Mesenchymal stem cell (in vitro differentiated cells and primary cell): ENCODE measurements at regions not wholly inside any gene's neighbourhood (a gene's known extent, or its start where the extent isn't known, plus 50 kb on each side); places are given as distances from the start of the nearest gene placed in this dataset.
"Not testable (repeated sequence)": the region's sequence is repeated elsewhere in the genome, so short reads cannot be mapped to it uniquely, and the experiment has no call there.

Experiments
- DNase-seq: peaks from one replicate; pipeline ENCODE4 v3.0.0-alpha.2; 2013
- H2AFZ ChIP-seq: one replicate; pipeline ENCODE4 v1.6.1; 2013; ENCODE audit warnings: low read depth, mild to moderate bottlenecking, control low read depth, inconsistent platforms, low read length, moderate library complexity
- H2AK5ac ChIP-seq: 2 replicates; pipeline ENCODE4 v1.6.1; 2013; ENCODE audit warnings: low read length, moderate library complexity, mild to moderate bottlenecking, inconsistent platforms; ENCODE audit not compliant: severe bottlenecking
- H2BK120ac ChIP-seq: one replicate; pipeline ENCODE4 v1.6.1; 2013; ENCODE audit warnings: low read depth, mild to moderate bottlenecking, inconsistent platforms, low read length, moderate library complexity
- H2BK12ac ChIP-seq, 2 experiments: one replicate each; pipeline ENCODE4 v1.6.1; 2013; ENCODE audit warnings: inconsistent platforms in 2 of 2, low read length in 2 of 2, mild to moderate bottlenecking in 2 of 2, moderate library complexity in 2 of 2, control low read depth in 1 of 2
- H2BK15ac ChIP-seq: one replicate; pipeline ENCODE4 v1.6.1; 2013; ENCODE audit warnings: mild to moderate bottlenecking, low read depth, inconsistent platforms; ENCODE audit not compliant: poor library complexity, severe bottlenecking
- H2BK5ac ChIP-seq: 2 replicates; pipeline ENCODE4 v1.6.1; 2013; ENCODE audit warnings: low read depth, mild to moderate bottlenecking, low read length, control low read depth, inconsistent platforms; ENCODE audit not compliant: poor library complexity, severe bottlenecking
- H3K14ac ChIP-seq, 2 experiments: one replicate each; pipeline ENCODE4 v1.6.1; 2013; ENCODE audit warnings: inconsistent platforms in 2 of 2, low read length in 2 of 2, control low read depth in 1 of 2, mild to moderate bottlenecking in 1 of 2, moderate library complexity in 1 of 2
- H3K18ac ChIP-seq, 2 experiments: one replicate each; pipeline ENCODE4 v1.6.1; 2013; ENCODE audit warnings: inconsistent platforms in 2 of 2, low read length in 2 of 2, control low read depth in 1 of 2, low read depth in 1 of 2, mild to moderate bottlenecking in 1 of 2
- H3K23ac ChIP-seq, 2 experiments: one replicate each; pipeline ENCODE4 v1.6.1; 2013; ENCODE audit warnings: inconsistent platforms in 2 of 2, low read length in 2 of 2, mild to moderate bottlenecking in 2 of 2, moderate library complexity in 2 of 2, control low read depth in 1 of 2
- H3K27ac ChIP-seq: 2 replicates; pipeline ENCODE4 v1.5.1; 2013; ENCODE audit warnings: mild to moderate bottlenecking, moderate library complexity, low read length, control low read depth, inconsistent platforms; ENCODE audit not compliant: poor library complexity, severe bottlenecking
- H3K27me3 ChIP-seq, 2 experiments: 2 replicates each; pipeline versions ENCODE4 v1.6.1 to v1.7.0; 2013; ENCODE audit warnings: low read length in 2 of 2, mild to moderate bottlenecking in 2 of 2, moderate library complexity in 2 of 2, control low read depth in 1 of 2, inconsistent platforms in 1 of 2; ENCODE audit not compliant: control insufficient read depth in 1 of 2, insufficient read depth in 1 of 2
- H3K36me3 ChIP-seq, 2 experiments: 2 replicates each; pipeline versions ENCODE4 v1.6.1 to v1.7.0; 2013; ENCODE audit warnings: low read length in 2 of 2, control low read depth in 1 of 2, inconsistent platforms in 1 of 2, low read depth in 1 of 2, mild to moderate bottlenecking in 1 of 2; ENCODE audit not compliant: insufficient read depth in 2 of 2, control insufficient read depth in 1 of 2
- H3K4ac ChIP-seq, 2 experiments: one replicate each; pipeline ENCODE4 v1.6.1; 2013; ENCODE audit warnings: inconsistent platforms in 2 of 2, low read length in 2 of 2, mild to moderate bottlenecking in 2 of 2, moderate library complexity in 2 of 2, control low read depth in 1 of 2, low read depth in 1 of 2
- H3K4me1 ChIP-seq: 2 replicates; pipeline ENCODE4 v1.6.1; 2013; ENCODE audit warnings: low read depth, low read length, control low read depth; ENCODE audit not compliant: control insufficient read depth, insufficient read depth
- H3K4me2 ChIP-seq: 2 replicates; pipeline ENCODE4 v1.6.1; 2013; ENCODE audit warnings: low read length, mild to moderate bottlenecking, inconsistent platforms; ENCODE audit not compliant: poor library complexity, severe bottlenecking
- H3K4me3 ChIP-seq, 2 experiments: 2 replicates each; pipeline versions ENCODE4 v1.5.1 to v1.7.0; 2013; ENCODE audit warnings: low read length in 2 of 2, mild to moderate bottlenecking in 2 of 2, control low read depth in 1 of 2, low read depth in 1 of 2; ENCODE audit not compliant: insufficient read depth in 1 of 2
- H3K79me1 ChIP-seq: replicated peaks from 2 replicates; pipeline ENCODE4 v1.6.1; 2013; ENCODE audit warnings: mild to moderate bottlenecking, control low read depth, low read length, inconsistent platforms; ENCODE audit not compliant: poor library complexity, severe bottlenecking
- H3K9ac ChIP-seq: 2 replicates; pipeline ENCODE4 v1.7.0; 2013; ENCODE audit warnings: mild to moderate bottlenecking, low read length, moderate library complexity
- H3K9me3 ChIP-seq: 2 replicates; pipeline ENCODE4 v1.7.0; 2013; ENCODE audit warnings: mild to moderate bottlenecking, low read length; ENCODE audit not compliant: control insufficient read depth
- H4K8ac ChIP-seq: one replicate; pipeline ENCODE4 v1.6.1; 2013; ENCODE audit warnings: inconsistent platforms, mild to moderate bottlenecking, low read length, moderate library complexity
- H4K91ac ChIP-seq: one replicate; pipeline ENCODE4 v1.6.1; 2013; ENCODE audit warnings: mild to moderate bottlenecking, low read length, inconsistent platforms
- WGBS: methylation state at CpG from one replicate; pipeline ENCODE4 v1.1.7; 2013; ENCODE audit warnings: mixed read lengths; 5-methylcytosine and 5-hydroxymethylcytosine counted together

DNA sequence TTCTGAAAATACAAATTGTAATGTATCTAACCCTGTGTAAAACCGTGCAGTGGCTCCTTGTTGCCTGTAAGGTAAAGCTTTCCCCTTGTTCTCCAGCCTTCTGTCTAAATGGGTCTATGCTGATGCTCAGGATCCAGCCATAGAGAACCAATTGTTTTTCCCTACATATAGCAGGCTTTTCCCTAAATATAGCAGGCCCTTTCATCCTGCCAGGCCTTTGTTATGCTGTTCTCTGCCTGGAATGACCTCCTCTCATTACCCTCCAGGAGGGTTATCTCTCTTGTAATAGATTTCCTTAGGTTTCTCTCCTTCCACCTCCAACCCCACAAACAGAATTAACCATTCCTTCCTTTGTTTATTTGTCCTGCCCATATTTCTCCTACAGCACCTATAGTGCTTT lies 106.5 kb upstream of the NBPF19 start:
- H3K14ac ChIP-seq, H4K91ac ChIP-seq, H2BK120ac ChIP-seq, H3K27me3 ChIP-seq, H3K23ac ChIP-seq, H3K4me2 ChIP-seq, H3K4me3 ChIP-seq, H3K9ac ChIP-seq, H4K8ac ChIP-seq, DNase-seq, H3K36me3 ChIP-seq, H3K27ac ChIP-seq, H2BK12ac ChIP-seq, H2BK5ac ChIP-seq, H3K79me1 ChIP-seq, H2BK15ac ChIP-seq, H3K9me3 ChIP-seq, H3K4ac ChIP-seq, H2AK5ac ChIP-seq, H3K4me1 ChIP-seq, H2AFZ ChIP-seq, H3K18ac ChIP-seq: not testable (repeated sequence)
- WGBS: 86% methylated on average over 1 of the region's 1 CpG

DNA sequence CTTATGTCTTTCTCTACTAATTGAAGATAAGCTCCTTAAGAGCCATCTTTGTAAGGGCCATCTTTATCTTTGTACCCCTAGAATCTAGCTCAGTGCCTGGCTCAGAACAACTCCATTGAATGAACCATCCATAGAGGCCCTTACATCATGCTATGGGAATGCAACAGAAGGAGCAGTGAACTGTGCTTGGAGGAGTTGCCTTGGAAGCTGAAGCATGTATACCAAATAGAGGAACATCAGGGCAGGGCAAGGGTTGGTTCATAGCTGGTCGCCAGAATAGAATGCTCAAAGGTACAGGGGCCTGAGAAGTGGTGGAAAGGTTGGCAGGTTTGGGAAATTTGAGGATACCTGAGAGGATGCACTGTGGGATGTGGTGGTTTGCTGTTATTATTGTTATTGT lies 105.8 kb upstream of the NBPF19 start:
- H3K27ac ChIP-seq, H3K18ac ChIP-seq, H2AK5ac ChIP-seq, H3K9ac ChIP-seq, DNase-seq, H4K91ac ChIP-seq, H3K27me3 ChIP-seq, H3K23ac ChIP-seq, H2BK5ac ChIP-seq, H2AFZ ChIP-seq, H2BK12ac ChIP-seq, H4K8ac ChIP-seq, H3K4me1 ChIP-seq, H3K79me1 ChIP-seq, H3K4me3 ChIP-seq, H3K4me2 ChIP-seq, H3K36me3 ChIP-seq, H3K9me3 ChIP-seq, H2BK15ac ChIP-seq, H3K4ac ChIP-seq, H3K14ac ChIP-seq, H2BK120ac ChIP-seq: not testable (repeated sequence)
- WGBS: no CpG with 5 or more reads among the region's 1 CpG

DNA sequence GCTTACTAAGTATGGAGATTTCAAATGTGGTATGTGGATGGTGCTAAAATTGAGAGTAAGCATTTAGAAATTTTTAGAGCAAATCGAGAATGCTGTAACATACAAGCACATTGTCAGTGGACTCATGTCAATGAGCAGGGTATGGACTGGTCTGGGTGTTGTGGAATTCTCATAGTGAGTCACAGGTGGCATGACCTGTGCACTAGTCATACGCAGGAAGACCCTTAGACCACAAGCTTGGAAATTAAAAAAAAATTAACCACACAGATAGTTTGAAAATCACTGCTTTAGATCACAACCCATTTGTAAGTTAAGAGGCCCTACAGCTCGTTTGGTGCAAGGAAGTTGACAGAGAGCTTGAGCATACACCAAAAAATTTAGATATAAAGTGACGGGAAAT lies 102.9 kb upstream of the NBPF19 start:
- H2AK5ac ChIP-seq, H2AFZ ChIP-seq, H3K4ac ChIP-seq, H3K27me3 ChIP-seq, H2BK5ac ChIP-seq, H3K4me3 ChIP-seq, H3K14ac ChIP-seq, H3K79me1 ChIP-seq, H3K9ac ChIP-seq, H3K18ac ChIP-seq, H2BK12ac ChIP-seq, H3K36me3 ChIP-seq, H3K27ac ChIP-seq, H2BK120ac ChIP-seq, H4K91ac ChIP-seq, DNase-seq, H3K4me1 ChIP-seq, H3K4me2 ChIP-seq, H4K8ac ChIP-seq, H2BK15ac ChIP-seq, H3K9me3 ChIP-seq, H3K23ac ChIP-seq: not testable (repeated sequence)
- WGBS: no CpG with 5 or more reads among the region's 4 CpGs

DNA sequence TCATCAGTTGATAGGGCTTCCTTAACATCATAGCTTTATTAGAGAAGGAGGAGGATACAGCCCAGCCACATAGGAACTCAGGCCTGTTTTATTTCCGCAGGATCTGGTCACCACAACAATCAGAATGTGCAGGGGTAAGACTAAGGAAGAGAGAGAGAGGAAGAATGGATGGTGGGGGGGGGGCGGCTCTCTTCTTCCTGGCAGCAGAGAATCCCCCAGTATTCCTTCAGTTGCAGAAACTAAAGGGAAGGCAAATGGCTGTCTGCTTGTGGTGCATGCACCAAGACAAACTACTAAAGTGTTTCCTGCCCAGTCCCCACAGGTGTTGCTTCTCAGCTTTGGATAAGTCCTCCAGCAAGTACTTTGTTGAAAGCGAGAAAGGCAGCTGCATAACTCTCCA lies 96.4 kb upstream of the NBPF19 start:
- not testable (repeated sequence) for H3K79me1 ChIP-seq, H4K8ac ChIP-seq, H2AK5ac ChIP-seq, H3K9ac ChIP-seq, H3K27me3 ChIP-seq, H3K4me3 ChIP-seq, H3K14ac ChIP-seq, H3K9me3 ChIP-seq, H3K4ac ChIP-seq, H3K36me3 ChIP-seq, H3K4me2 ChIP-seq, H3K4me1 ChIP-seq, H2BK12ac ChIP-seq, H3K18ac ChIP-seq, H3K27ac ChIP-seq, DNase-seq, H2BK120ac ChIP-seq, H2AFZ ChIP-seq, H2BK15ac ChIP-seq, H2BK5ac ChIP-seq, H4K91ac ChIP-seq, H3K23ac ChIP-seq
- WGBS: no CpG with 5 or more reads among the region's 3 CpGs
